Motor neuron (in vitro differentiated cells): ENCODE measurements at regions not wholly inside any gene's neighbourhood (a gene's known extent, or its start where the extent isn't known, plus 50 kb on each side); places are given as distances from the start of the nearest gene placed in this dataset.
"Not testable (repeated sequence)": the region's sequence is repeated elsewhere in the genome, so short reads cannot be mapped to it uniquely, and the experiment has no call there.

Experiments
- ATAC-seq, 8 experiments: fragments of 200-7000 bp; cut with Tn5 transposase; replicated peaks in 6 of 8; 2 replicates each; pipeline ENCODE4 v1.8.0; 2021; ENCODE audit warnings: mild to moderate bottlenecking in 8 of 8, moderate library complexity in 8 of 8
- H3K27ac ChIP-seq, 2 donors: fragments of 250-450 bp; sonication (Bioruptor Pico); 2 replicates each; pipeline ENCODE4 v1.9.0; 2021; ENCODE audit warnings: antibody characterized with exemption in 2 of 2, mild to moderate bottlenecking in 2 of 2, moderate library complexity in 1 of 2
- H3K4me1 ChIP-seq, 2 donors: fragments of 250-450 bp; sonication (Bioruptor Pico); replicated peaks in 1 of 2; 2 replicates each; pipeline ENCODE4 v1.6.1; 2021; ENCODE audit warnings: antibody characterized with exemption in 2 of 2, mild to moderate bottlenecking in 2 of 2, moderate library complexity in 1 of 2
- H3K4me3 ChIP-seq, 5 donors: fragments of 250-450 bp; sonication (Bioruptor Pico); 2 replicates each; pipeline ENCODE4 v1.9.0; 2021; ENCODE audit warnings: antibody characterized with exemption in 5 of 5, mild to moderate bottlenecking in 5 of 5, moderate library complexity in 4 of 5
- WGBS, 10 experiments: fragments of 450-650 bp; shearing (Covaris generic); methylation state at CpG; one replicate each; pipeline ENCODE4 v1.0.0; 2022; 5-methylcytosine and 5-hydroxymethylcytosine counted together
- in situ Hi-C, 9 experiments: fragments of 400-800 bp; cut with MboI; loops; one replicate each; pipeline ENCODE4 v1.15.0; 2021; ENCODE audit warnings: low sequenced_read_pairs in 9 of 9, low pct_unique_long_range_greater_than_20kb in 2 of 9; ENCODE audit not compliant: unreplicated experiment in 9 of 9

DNA sequence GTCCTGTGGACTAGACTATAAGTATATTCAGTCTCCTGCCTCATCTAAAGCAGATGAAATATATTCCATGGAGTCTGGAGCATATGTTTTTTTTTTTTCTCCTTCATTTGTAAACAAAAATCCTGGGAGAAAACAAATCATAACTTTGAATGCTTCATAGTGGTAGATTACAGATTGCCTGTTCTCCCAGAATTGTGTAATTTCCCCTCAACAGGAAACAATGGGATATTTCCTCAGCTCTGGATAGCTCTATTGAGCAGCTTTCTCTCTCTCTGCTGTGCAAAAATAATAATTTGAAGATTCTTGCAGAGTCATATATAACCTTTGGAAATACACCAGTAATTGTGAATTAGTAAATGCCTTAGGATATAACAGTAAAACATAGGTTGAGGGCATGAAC, 1406.6 kb upstream of the ACVR2A start:
- Histone ChIP-seq H3K4me1 (peaks cover 0 to 8% of the 10 kb centered on the region in 2 donors), H3K27ac (no peak overlapping the region), H3K4me3 (no peak overlapping the region)
- in situ Hi-C loops: no loop called here
- no peak for ATAC-seq

DNA sequence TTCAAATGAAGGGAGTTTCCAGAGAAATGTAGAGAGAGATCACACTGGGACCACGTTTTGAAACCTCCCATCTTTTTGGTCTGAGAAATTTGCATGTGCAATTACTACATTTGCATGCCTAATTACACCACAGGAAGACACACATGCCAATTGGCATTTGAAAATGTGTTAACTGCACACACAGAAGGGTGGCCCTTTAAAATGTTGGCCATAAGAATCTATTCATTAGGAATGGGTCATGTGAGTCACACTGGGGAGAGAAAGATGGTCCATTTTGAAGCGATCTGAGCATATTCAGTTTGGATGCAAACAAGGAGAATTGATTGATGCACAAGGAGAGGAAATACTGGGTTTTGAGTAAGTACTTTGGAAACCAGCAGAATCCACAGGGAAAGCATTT, 1407.1 kb upstream of the ACVR2A start:
- Histone ChIP-seq H3K4me3 (no peak overlapping the region), H3K27ac (no peak overlapping the region), H3K4me1 (peaks cover 0 to 8% of the 10 kb centered on the region in 2 donors)
- ATAC-seq: peak in 2 of 8 experiments; percentile 37 to 64
- in situ Hi-C loops: no loop called here
- WGBS, 10 experiments: 0 to 50% (median 28%) methylated on average over 1 to 2 of the region's 2 CpGs; no CpG with 5 or more reads in 3 of the 10 experiments

DNA sequence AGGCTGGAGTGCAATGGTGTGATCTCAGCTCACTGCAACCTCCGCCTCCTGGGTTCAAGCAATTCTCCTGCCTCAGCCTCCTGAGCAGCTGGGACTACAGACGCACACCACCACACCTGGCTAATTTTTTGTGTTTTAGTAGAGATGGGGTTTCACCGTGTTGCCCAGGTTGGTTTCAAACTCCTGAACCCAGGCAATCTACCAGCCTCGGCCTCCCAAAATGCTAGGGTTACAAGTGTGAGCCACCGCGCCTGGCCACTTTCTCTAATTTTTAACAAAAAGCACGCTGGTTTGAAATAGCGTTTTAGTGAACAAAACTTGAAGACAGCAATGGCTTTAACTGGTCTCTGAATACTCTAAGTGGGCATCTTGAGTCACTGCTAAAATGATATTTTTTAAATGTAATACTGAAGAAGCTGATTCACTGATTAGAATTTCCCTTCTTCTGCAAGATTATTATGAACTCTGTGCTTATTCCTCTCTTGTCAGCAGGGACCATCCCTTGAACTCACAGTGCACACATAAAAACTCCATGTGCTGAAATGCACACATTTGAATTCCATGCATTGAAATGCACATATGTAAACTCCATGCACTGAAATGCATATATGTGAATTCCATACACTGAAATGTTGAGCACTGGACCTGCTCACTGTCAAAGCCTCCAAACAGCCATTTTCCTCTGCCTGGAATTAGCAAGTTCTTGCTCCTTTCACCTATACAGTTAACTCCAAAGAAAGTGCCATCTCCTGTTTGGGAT, 1411.5 kb upstream of the ACVR2A start:
- Histone ChIP-seq H3K4me1 (peaks cover 0 to 7% of the 10 kb centered on the region in 2 donors), H3K4me3 (no peak overlapping the region), H3K27ac (no peak overlapping the region)
- ATAC-seq: peak in 2 of 8 experiments; percentile 46 to 96
- in situ Hi-C loops: no loop called here
- 37 to 92% (median 89%) methylated on average over 2 to 8 of the region's 8 CpGs; no CpG with 5 or more reads in 2 of the 10 experiments for WGBS, 10 experiments

DNA sequence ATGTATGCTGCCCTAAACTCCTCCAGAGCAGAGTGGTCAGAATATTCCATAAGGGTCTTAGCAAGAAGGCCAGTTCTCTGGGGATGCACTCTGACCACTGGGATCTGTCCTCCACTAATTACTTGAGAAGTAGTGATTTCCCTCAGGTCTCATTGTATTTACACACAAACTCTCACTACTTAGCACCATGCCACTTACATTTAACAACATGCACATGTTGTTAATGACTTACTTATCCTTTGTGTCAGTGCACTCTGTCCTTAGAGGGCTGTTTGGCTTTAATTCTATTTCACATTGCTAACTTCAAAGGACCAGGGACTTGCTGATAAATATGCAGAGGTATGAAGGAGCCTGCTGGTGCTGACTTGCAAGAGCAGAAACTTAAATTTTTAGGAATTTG, 1415.5 kb upstream of the ACVR2A start:
- in situ Hi-C loops: no loop called here
- no peak for ATAC-seq
- Histone ChIP-seq H3K27ac (no peak overlapping the region), H3K4me1 (no peaks in the 10 kb centered on the region), H3K4me3 (no peak overlapping the region)

DNA sequence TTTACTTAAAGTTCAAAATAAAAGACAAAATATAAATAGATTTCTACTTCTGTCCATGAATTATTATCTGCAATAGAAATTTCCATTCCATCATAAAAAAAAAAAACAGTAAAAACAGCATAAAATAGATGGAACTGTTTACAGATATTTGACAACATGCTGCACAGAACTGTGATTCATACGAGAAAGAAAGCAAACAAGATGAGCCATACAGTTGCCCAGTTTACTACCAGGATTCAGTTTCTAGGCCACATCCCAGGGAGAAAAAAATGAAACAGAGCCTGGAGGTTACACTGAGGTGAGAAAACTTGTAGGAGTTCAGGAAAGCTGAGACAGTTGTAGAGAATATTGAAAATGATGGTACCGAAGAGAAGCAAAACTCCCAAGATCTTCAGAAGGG, 1426.9 kb upstream of the ACVR2A start:
- Histone ChIP-seq H3K27ac (no peak overlapping the region), H3K4me1 (no peaks in the 10 kb centered on the region), H3K4me3 (no peak overlapping the region)
- ATAC-seq: no peak
- WGBS, 10 experiments: 24 to 100% (median 89%) methylated on average over 2 of the region's 2 CpGs
- in situ Hi-C loops: no loop called here

DNA sequence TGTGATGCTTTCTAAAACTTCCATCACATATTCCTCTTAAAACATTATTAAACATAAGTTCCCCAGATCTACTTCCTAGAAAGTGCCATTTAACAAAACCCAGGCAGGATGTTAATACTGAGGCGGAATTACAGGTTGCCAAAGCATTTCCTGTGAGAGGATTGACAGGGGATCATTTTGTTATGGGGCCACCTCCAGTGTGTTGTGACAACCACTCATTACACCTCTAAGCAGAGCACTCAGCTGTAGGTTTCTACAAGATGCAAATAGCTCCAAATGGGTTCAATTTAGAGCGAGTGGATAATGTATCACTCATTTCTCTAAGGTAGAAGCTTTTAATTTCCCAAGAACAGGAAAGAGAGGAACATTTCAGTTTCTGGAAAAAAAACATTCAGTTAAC, 1429.5 kb upstream of the ACVR2A start:
- Histone ChIP-seq H3K27ac (no peak overlapping the region), H3K4me1 (no peaks in the 10 kb centered on the region), H3K4me3 (no peak overlapping the region)
- no peak for ATAC-seq
- in situ Hi-C loops: no loop called here
- WGBS, 10 experiments: 50 to 100% (median 63%) methylated on average over 1 to 2 of the region's 2 CpGs; no CpG with 5 or more reads in 3 of the 10 experiments

DNA sequence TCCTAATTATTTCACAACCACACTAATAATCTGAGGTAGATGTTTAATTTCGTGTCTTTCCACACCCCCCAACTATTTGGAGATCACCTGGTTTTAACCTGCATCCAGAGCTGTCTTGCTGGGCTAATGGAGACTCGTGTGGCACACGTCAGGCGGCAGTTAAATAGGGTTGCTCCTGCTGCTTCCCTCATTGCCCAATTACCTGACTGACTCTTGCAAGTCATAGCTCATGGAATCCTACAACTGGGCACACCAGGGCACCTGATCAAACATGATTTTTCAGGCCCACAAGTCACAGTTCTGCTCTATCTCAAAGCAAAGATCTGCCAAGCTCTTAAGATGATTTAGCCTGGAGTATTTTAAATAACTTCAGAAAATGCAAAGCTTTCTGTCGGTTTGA, 1430.4 kb upstream of the ACVR2A start:
- WGBS, 10 experiments: 6 to 87% (median 72%) methylated on average over 1 to 5 of the region's 5 CpGs; no CpG with 5 or more reads in 1 of the 10 experiments
- in situ Hi-C loops: no loop called here

DNA sequence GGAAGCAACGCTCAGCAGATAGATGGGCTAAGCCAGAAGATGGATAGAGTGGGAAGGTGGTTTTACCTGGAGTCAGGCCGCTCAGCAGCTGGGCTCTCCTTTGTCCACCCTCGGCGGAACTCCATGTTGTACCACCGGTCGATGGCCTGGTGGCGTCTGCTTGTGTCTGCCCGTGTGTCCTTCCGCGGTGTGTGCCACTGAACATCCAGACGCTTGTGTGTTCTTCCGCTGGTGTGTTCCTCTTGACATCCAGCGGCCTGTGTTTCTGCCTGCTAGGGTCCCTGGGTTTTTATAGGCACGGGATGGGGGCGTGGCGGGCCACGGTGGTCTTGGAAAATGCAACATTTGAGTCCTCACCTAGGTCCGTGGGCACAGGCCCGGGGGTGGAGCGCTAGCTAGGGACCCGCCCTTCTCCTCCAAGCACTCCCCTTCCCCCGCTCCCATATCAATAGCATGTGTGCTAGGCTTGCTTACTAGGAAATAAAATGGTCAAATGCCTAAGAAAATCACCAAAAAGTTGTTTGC, 1431.7 kb upstream of the ACVR2A start:
- ATAC-seq: no peak
- no peak overlapping the region for H3K27ac ChIP-seq
- no peaks in the 10 kb centered on the region for H3K4me1 ChIP-seq
- 37 to 100% (median 93%) methylated on average over 1 to 19 of the region's 22 CpGs; no CpG with 5 or more reads in 4 of the 10 experiments for WGBS, 10 experiments
- in situ Hi-C loops: no loop called here
- no peak overlapping the region for H3K4me3 ChIP-seq

More for the DNA sequence above, 1430.4 kb upstream of the ACVR2A start:
- H3K27ac ChIP-seq: no peak overlapping the region
- H3K4me1 ChIP-seq: no peaks in the 10 kb centered on the region
- H3K4me3 ChIP-seq: no peak overlapping the region
- ATAC-seq: peak in 1 of 8 experiments; percentile 41

DNA sequence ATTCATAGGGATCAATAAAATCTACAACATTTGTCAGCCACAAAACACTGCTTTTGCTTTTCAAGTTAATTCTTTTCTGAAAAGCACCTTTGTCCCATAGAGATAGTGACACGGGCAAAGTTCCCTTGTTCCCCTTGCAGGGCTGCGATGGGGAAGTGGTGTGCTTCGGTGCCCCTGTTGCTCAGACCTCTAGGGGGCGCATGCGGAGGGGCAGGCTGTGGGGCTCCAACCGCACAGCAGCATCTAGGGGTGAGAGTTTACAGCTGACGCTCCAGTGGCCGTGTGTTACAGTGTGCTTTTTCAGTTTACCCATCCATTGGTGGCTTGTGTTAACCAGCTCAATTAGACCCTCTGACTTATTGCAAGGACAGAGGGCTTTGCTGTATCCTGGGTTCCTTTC, 1432.2 kb upstream of the ACVR2A start:
- Histone ChIP-seq H3K4me3 (no peak overlapping the region), H3K27ac (no peak overlapping the region), H3K4me1 (no peaks in the 10 kb centered on the region)
- no peak for ATAC-seq
- in situ Hi-C loops: no loop called here
- 50 to 98% (median 87%) methylated on average over 2 to 7 of the region's 8 CpGs; no CpG with 5 or more reads in 2 of the 10 experiments for WGBS, 10 experiments

DNA sequence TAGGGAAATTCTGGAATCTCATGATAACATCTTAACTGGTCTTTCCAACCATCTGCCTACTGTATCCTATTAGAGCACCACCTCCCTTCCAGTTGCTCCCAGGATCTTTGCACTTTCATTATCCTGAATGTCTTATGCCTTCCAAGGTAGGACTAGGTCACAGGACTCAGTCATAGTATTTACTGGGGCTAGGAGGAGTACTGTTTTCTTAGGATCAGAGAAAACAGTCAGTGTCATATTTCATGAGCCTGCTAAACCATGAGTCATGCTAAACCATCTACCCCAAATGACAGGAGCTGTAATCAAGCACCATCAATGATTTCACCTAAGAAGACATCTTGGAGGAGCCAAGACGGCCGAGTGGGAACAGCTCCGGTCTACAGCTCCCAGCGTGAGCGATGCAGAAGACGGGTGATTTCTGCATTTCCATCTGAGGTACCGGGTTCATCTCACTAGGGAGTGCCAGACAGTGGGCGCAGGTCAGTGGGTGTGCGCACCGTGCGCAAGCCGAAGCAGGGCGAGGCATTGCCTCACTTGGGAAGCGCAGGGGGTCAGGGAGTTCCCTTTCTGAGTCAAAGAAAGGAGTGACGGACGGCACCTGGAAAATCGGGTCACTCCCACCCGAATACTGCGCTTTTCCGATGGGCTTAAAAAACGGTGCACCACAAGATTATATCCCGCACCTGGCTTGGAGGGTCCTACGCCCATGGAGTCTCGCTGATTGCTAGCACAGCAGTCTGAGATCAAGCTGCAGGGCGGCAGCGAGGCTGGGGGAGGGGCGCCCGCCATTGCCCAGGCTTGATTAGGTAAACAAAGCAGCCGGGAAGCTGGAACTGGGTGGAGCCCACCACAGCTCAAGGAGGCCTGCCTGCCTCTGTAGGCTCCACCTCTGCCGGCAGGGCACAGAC, 1439.2 kb upstream of the ACVR2A start:
- peak overlapping the region in 1 of 2 donors; percentile 32 for H3K27ac ChIP-seq
- ATAC-seq: peak in 5 of 8 experiments; percentile 33 to 60 (median 41)
- in situ Hi-C loops, H3K4me1 ChIP-seq, H3K4me3 ChIP-seq: not testable (repeated sequence)
- WGBS, 10 experiments: no CpG with 5 or more reads among the region's 30 CpGs

DNA sequence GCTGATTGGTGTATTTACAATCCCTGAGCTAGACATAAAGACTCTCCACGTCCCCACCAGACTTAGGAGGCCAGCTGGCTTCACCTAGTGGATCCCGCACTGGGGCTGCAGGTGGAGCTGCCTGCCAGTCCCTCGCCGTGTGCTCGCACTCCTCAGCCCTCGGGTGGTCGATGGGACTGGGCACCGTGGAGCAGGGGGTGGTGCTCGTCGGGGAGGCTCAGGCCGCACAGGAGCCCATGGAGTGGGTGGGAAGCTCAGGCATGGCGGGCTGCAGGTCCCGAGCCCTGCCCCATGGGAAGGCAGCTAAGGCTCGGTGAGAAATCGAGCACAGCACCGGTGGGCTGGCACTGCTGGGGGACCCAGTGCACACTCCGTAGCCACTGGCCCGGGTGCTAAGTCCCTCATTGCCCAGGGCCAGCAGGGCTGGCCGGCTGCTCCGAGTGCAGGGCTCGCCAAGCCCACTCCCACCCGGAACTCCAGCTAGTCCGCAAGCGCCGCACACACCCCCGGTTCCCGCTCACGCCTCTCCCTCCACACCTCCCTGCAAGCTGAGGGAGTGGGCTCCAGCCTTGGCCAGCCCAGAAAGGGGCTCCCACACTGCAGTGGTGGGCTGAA, 1441.2 kb upstream of the ACVR2A start:
- H3K4me1 ChIP-seq, H3K27ac ChIP-seq, H3K4me3 ChIP-seq, in situ Hi-C loops, ATAC-seq: not testable (repeated sequence)
- WGBS, 10 experiments: 97 to 100% methylated on average over 4 to 6 of the region's 28 CpGs; no CpG with 5 or more reads in 8 of the 10 experiments

DNA sequence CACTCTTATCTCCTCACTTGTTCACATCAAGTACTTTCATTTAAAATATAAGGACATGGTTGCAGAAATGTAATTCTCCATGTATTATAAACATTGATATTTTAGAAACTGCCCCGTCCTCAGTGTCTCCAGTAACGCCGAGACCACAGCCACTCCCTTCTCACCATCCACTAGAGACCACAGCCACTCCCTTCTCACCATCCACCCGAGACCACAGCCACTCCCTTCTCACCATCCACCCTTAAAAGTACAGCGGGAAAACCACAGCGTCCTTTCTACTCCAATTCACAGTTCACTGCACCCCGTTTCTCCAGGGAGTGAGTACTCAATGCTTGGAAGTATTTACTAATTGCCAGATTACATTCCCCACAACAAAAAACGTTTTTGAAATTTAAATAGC, 1452.2 kb upstream of the ACVR2A start:
- in situ Hi-C loops: no loop called here
- no peaks in the 10 kb centered on the region for H3K4me1 ChIP-seq
- WGBS, 10 experiments: 26 to 100% (median 75%) methylated on average over 1 to 8 of the region's 8 CpGs; no CpG with 5 or more reads in 1 of the 10 experiments
- H3K4me3 ChIP-seq: no peak overlapping the region
- H3K27ac ChIP-seq: no peak overlapping the region
- no peak for ATAC-seq

DNA sequence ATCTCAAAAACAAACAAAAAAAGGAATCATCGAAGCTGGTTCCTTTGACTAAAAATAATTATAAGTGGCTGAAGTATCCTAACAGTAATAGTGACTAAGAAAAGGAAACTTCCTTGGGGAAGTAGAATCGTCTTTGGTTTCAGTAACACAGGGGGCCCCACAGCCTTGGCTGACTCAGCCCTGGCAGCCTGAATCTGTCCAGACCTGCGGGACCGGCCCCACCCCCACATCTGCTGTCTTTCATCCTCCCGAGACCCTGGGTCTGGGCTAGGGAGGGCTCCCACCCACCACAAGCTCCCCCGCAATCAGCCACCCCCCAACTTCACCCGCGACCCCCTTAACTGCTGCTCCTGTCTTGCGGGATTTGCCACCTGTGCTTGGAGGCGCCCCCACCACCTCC, 1452.6 kb upstream of the ACVR2A start:
- no peak for ATAC-seq
- H3K4me1 ChIP-seq: no peaks in the 10 kb centered on the region
- no peak overlapping the region for H3K4me3 ChIP-seq
- 21 to 100% (median 60%) methylated on average over 1 to 2 of the region's 10 CpGs; no CpG with 5 or more reads in 5 of the 10 experiments for WGBS, 10 experiments
- in situ Hi-C loops: no loop called here
- H3K27ac ChIP-seq: no peak overlapping the region
